Activated CD4-positive, alpha-beta T cell treated with anti-CD3 and anti-CD28 coated beads for 48 hours (primary cell): ENCODE measurements at regions not wholly inside any gene's neighbourhood (a gene's known extent, or its start where the extent isn't known, plus 50 kb on each side); places are given as distances from the start of the nearest gene placed in this dataset.
"Not testable (repeated sequence)": the region's sequence is repeated elsewhere in the genome, so short reads cannot be mapped to it uniquely, and the experiment has no call there.

Experiments
- DNase-seq: peaks from one replicate; pipeline ENCODE4 v3.0.0-alpha.2; 2020

DNA sequence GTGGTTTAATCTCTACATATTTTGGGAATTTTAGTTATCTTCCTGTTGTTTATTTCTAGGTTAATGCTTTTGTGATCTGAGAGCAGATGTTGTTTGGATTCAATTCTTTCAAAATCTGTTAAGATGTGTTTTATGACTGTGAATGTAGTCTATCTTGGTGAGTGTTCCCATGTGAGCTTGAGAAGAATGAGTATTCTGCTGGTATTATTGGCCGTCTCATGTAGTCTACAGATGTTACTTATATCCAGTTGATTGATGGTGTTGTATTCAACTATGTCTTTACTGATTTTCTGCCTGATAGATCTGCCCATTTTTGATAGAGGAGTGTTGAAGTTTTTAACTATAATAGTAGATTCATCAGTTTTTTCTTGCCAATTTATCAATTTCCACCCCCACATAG, 141.4 kb upstream of the FOXP2 start:
- DNase-seq = no peak

DNA sequence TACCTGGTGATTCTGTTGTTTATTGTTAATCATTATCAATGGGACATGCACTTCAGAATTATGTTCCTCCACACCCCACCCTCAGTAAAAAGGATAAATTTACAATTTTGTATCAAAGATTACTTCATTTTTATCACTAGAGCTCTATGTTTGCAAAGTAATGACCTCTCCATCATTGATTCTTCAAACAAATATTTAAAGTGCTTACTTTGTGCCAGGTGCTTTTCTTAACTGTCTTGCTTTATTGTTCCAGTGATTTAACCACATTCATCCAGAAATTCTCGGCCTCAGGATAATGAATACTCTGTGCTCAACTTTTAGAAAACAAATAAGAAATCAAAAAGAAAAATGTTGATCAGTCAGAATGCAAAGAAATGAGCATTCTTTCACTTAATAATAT, 144.9 kb upstream of the FOXP2 start:
- no peak for DNase-seq

DNA sequence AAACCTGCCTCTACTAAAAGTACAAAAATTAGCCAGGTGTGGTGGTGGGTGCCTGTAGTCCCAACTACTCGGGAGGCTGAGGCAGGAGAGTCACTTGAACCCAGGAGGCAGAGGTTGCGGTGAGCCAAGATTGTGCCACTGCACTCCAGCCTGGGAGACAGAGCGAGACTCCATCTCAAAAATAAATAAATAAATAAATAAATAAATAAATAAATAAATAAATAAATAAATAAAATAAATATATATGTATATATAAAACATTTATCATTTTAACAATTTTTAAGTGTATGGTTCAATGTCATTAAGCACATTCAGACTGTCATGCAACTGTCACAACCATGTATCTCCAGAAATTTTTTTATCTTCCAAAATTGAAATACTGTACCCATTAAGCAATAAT, 147.1 kb upstream of the FOXP2 start:
- DNase-seq = not testable (repeated sequence)

- no peak for DNase-seq
These were observed 150.6 kb upstream of the FOXP2 start for GRCh38 chr7:114264023-114264422.

DNA sequence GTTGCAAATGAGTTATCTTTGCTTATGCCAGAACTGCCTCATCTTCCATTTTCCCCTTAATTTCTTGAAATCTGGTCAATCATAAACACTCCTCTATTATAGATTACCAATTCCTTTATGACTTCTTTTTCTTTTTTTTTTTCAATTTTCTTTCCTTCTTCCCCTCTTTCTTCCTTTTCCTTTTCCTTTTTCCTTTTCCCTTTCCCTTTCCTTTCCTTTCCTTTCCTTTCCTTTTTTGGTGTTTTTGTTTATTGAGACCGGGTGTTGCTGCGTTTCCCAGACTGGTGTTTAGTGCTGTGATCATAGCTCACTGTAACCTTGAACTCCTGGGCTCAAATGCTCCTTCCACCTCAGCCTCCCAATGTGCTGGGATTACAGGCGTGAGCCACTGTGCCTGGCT, 151.4 kb upstream of the FOXP2 start:
- no peak for DNase-seq

DNA sequence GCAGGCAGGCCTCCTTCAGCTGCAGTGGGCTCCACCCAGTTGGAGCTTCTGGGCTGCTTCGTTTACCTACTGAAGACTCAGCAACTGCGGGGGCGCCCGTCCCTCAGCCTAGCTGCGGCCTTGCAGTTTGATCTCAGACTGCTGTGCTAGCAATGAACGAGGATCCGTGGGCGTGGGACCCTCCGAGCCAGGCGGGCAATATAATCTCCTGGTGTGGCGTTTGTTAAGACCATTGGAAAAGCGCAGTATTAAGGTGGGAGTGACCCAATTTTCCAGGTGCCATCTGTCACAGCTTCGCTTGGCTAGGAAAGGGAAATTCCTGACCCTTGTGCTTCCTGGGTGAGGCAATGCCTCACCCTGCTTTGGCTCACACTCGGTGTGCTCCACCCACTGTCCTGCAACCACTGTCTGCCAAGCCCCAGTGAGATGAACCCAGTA, 159.2 kb upstream of the FOXP2 start:
- DNase-seq = no peak

DNA sequence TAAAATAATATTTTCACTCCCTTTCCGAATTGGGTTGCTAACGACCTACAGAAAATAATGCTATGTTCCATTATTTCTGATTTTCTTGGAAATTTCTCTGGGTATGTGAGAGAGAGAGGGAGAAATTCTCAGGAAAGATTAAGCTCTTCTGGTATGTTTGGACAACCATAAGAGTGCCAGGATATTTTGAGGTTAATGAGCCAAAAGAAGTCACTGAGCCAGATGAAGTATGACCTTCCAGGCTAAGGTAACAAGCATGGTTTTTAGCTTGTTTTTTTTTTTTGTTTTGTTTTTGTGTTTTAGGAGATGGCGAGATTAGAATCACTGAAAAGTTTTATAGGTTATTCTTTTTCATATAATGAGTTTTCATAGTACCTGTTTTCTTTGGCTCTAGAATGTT, 171.0 kb upstream of the FOXP2 start:
- no peak for DNase-seq

DNA sequence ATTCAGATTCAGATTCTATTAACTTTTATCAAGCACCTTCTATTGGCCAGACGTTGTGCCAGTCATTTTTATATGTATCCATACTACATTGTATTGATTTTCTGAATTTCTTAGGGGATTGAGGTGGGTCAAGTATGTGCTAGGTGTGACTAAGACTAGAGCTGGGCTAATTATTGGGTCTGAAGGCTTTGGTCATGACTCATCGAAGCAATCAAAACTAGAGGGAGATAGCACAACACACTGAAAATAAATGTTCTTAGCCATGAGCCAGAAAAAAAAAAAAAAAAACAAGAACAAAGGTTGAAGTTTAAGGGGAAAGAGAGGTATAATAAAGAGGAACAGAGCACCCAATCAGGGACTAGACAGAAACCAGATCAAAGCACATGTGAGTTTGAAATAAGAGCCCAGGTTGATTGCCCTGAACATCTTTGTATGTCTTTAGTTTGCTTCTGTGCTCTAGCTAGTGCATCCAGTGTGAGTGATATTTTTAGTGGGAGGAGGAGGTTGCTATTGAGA, 171.6 kb upstream of the FOXP2 start:
- no peak for DNase-seq

- no peak for DNase-seq
These were observed 185.4 kb upstream of the FOXP2 start for GRCh38 chr7:114229246-114229645.

- no peak for DNase-seq
These were observed 188.8 kb upstream of the FOXP2 start for GRCh38 chr7:114225784-114226183.

GRCh38 chr7:114218283-114218682, 196.3 kb upstream of the FOXP2 start:
- DNase-seq = no peak

DNA sequence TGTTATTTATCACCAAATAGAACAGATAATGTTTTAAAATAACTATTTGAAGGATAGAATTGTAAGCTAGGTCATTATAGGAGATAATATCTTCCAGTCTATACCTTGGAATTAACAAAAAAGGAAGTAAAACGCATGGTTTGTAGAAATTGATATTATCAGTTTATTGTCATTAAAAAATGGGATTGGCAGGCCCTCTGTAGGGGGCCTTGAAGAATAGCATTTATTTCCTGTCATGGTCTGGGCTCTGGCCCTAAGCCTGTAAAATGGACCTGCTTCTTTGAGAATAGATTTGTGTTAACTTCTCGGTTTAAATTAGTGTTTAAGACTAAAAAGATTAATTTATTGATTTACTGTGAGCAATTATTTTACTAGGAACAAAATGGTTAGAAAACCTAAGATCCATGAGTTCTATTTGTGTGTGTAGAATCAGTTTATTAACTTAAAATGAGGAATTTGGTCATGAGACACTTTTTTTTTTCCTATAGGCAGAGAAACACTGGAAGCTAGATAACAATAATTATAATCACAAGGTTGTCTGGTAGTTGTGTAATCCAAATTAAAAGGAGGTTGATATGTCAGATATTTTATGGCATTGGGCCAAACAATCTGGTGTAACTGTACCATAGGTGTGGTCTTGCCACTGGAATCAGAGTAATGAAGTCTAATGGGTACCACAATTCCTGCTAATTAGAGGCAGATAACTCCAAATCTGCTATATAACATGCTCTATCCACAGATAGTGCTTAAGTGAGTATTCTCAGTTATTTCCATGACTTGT, 197.4 kb upstream of the FOXP2 start:
- DNase-seq = no peak

GRCh38 chr7:114214466-114214865, 200.1 kb upstream of the FOXP2 start:
- no peak for DNase-seq

DNA sequence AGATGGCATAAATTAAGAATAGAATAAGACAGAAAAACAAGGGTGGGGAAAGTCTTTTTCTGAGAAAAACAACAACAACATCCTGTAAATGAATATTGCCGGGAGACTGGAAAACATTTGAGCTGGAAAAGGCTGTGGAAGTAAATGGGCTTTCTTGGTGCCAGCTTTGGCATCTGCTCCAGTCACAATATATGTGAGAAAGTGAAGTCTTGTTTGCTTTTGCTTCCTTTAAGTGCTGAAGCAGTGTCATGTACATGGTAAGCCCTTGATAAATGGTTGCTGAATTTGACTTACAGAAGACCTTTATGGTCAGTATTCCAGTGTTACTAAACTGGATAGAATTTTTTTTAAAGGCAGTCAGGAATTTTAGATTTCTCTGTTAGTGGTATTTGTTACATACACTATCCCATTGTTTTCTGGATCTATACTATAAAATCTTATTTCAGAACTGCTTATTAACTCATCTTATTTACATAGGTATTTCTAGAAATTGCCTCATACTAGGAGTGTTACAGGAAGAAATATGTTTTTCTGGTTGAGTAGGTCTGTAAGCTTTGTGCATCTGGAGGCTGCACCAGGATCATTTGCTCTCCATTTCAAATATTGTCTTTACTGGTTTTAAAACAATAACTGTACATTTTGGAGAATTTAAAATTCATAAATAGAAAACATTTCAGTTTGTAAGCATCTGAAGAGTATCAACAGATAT, 201.7 kb upstream of the FOXP2 start:
- no peak for DNase-seq

GRCh38 chr7:114209968-114210367, 204.6 kb upstream of the FOXP2 start:
- DNase-seq = no peak

DNA sequence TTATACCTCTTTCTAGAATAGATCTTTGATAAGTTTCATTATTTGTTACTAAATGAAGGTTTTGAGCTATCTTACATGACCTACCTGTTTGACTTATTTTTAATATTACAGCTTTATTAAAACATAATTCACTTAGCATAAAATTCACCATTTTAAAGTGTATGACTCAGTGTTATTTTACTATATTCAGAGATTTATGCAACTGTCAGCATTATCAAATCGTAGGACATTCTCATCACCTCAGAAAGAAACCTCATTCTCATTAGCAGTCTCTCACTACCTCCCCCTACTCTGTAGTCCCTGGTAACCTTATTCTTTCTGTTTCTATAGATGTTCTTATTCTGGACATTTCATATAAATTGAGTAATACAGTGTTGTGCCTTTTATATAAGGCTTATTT, 207.9 kb upstream of the FOXP2 start:
- no peak for DNase-seq

GRCh38 chr7:114196517-114196916, 218.1 kb upstream of the FOXP2 start:
- no peak for DNase-seq

GRCh38 chr7:114190387-114190786, 224.2 kb upstream of the FOXP2 start:
- DNase-seq = no peak

GRCh38 chr7:114183311-114184088, 231.1 kb upstream of the FOXP2 start:
- no peak for DNase-seq

DNA sequence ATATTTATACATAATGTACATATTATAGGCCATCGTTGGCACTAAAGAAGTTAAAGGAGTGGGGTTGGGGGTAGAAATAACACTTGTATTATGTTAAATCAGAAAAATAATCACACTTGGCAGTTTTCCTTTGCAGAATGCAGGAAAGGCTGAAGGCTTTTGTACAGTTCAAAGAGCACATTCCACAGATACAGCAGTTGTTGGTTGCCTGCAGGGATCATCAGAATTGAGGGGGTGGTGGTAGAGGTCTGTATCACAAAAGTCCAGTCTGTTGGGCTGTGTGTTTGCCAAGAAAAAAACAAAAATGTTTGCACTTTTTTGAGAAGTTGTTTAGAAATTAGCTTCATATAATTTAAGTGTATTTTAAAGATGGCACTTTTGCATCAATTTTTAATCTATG, 231.8 kb upstream of the FOXP2 start:
- DNase-seq = no peak

DNA sequence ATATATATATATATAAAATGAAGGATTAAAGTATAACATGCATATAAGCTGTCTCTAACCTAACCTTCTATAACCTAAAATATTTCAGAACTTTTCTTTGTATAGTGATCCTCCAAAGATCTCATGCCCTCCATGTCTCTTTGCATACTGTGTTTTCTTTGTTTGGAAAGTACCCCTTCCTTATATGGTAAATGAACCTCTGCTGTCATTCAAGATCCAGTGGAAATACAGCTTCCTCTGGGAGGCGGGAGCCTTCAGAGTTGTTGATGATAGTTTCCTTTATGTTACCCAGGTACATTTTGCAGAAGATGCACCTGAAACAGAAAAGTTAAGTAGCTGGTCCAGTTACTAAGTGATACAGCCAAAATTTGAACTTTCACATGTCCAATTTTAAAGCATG, 233.3 kb upstream of the FOXP2 start:
- no peak for DNase-seq

GRCh38 chr7:114180556-114181266, 233.9 kb upstream of the FOXP2 start:
- no peak for DNase-seq

GRCh38 chr7:114175125-114175524, 239.5 kb upstream of the FOXP2 start:
- DNase-seq = no peak
